ENCODE measurements at regions not wholly inside any gene's neighbourhood (a gene's known extent, or its start where the extent isn't known, plus 50 kb on each side); places are given as distances from the start of the nearest gene placed in this dataset.

GRCh38 chr5:63820577-63820976 is 141.7 kb downstream of the HTR1A start:
- DNase-seq = no peak
- no peak overlapping the region for H3K4ac ChIP-seq (ENCODE audit: low read depth, low read length)
- no TSS peak for BruUV-seq (replicated peaks)
- POLR2A ChIA-PET (ENCODE audit: unreplicated experiment) = no interaction called here
- peaks cover 11% of the 10 kb centered on the region for H3K9me3 ChIP-seq (ENCODE audit: control insufficient read depth, insufficient read depth, low read length)
- H4K91ac ChIP-seq (ENCODE audit: insufficient read depth, low read depth, low read length) = no peak overlapping the region
- no peak overlapping the region for H3K23ac ChIP-seq (ENCODE audit: low read depth, low read length)
- in situ Hi-C loops (cut with MboI; ENCODE audit: low sequenced_read_pairs) = no loop called here
- intact Hi-C loops (cut with micrococcal nuclease) = loop anchor here (5.0 kb wide), 1 partner anchor 52 kb away; no protein-coding TSS in a partner anchor
- H2BK5ac ChIP-seq (ENCODE audit: low read depth, low read length, poor library complexity, severe bottlenecking) = no peak overlapping the region
- no peak for TF ChIP-seq RAD21 (IDR thresholded peaks at IDR 0.05; ENCODE audit: low read length)
- TF ChIP-seq, protein P1, sequence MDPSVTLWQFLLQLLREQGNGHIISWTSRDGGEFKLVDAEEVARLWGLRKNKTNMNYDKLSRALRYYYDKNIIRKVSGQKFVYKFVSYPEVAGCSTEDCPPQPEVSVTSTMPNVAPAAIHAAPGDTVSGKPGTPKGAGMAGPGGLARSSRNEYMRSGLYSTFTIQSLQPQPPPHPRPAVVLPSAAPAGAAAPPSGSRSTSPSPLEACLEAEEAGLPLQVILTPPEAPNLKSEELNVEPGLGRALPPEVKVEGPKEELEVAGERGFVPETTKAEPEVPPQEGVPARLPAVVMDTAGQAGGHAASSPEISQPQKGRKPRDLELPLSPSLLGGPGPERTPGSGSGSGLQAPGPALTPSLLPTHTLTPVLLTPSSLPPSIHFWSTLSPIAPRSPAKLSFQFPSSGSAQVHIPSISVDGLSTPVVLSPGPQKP (IDR thresholded peaks at IDR 0.05; ENCODE audit: borderline replicate concordance, low read depth, low read length) = no peak
- no peak for TF ChIP-seq BHLHE40 (IDR thresholded peaks at IDR 0.05; ENCODE audit: low read depth, low read length)
- no peak for TF ChIP-seq RCOR1 (IDR thresholded peaks at IDR 0.05; ENCODE audit: insufficient replicate concordance, low read length)
- TF ChIP-seq, protein P2, sequence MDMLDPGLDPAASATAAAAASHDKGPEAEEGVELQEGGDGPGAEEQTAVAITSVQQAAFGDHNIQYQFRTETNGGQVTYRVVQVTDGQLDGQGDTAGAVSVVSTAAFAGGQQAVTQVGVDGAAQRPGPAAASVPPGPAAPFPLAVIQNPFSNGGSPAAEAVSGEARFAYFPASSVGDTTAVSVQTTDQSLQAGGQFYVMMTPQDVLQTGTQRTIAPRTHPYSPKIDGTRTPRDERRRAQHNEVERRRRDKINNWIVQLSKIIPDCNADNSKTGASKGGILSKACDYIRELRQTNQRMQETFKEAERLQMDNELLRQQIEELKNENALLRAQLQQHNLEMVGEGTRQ (IDR thresholded peaks at IDR 0.05; ENCODE audit: low read depth, low read length) = no peak
- TF ChIP-seq POLR2A (IDR thresholded peaks at IDR 0.05; ENCODE audit: low read depth, low read length) = no peak
- no peak for TF ChIP-seq MXI1 (IDR thresholded peaks at IDR 0.05; ENCODE audit: borderline replicate concordance, low read depth, low read length)
- no peak for TF ChIP-seq CHD1 (IDR thresholded peaks at IDR 0.05; ENCODE audit: low read depth, low read length)
- TF ChIP-seq, protein P3, sequence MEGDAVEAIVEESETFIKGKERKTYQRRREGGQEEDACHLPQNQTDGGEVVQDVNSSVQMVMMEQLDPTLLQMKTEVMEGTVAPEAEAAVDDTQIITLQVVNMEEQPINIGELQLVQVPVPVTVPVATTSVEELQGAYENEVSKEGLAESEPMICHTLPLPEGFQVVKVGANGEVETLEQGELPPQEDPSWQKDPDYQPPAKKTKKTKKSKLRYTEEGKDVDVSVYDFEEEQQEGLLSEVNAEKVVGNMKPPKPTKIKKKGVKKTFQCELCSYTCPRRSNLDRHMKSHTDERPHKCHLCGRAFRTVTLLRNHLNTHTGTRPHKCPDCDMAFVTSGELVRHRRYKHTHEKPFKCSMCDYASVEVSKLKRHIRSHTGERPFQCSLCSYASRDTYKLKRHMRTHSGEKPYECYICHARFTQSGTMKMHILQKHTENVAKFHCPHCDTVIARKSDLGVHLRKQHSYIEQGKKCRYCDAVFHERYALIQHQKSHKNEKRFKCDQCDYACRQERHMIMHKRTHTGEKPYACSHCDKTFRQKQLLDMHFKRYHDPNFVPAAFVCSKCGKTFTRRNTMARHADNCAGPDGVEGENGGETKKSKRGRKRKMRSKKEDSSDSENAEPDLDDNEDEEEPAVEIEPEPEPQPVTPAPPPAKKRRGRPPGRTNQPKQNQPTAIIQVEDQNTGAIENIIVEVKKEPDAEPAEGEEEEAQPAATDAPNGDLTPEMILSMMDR (conservative IDR thresholded peaks at IDR 0.05; ENCODE audit: low read depth, low read length) = no peak
- no peak for TF ChIP-seq RFX5 (IDR thresholded peaks at IDR 0.05; ENCODE audit: low read depth, low read length)
- no peak for TF ChIP-seq SMC3 (IDR thresholded peaks at IDR 0.05; ENCODE audit: low read depth, low read length)
- no peak for TF ChIP-seq MAZ (IDR thresholded peaks at IDR 0.05; ENCODE audit: borderline replicate concordance, low read depth, low read length)
- no peak for TF ChIP-seq NFE2L2 (IDR thresholded peaks at IDR 0.05; ENCODE audit: low read depth, low read length)
- no peak for TF ChIP-seq MAFK (IDR thresholded peaks at IDR 0.05; ENCODE audit: low read depth, low read length)
- no peak for TF ChIP-seq CEBPB (IDR thresholded peaks at IDR 0.05; ENCODE audit: low read depth, low read length)
- no peak for TF ChIP-seq FOS (IDR thresholded peaks at IDR 0.05; ENCODE audit: low read depth, low read length)
- H2AK9ac ChIP-seq (replicated peaks; ENCODE audit: low read depth, low read length, poor library complexity) = no peak overlapping the region
- H4K20me1 ChIP-seq (ENCODE audit: insufficient read depth, low read length) = no peaks in the 10 kb centered on the region
- CTCF ChIA-PET = no interaction called here
- H3K27ac ChIP-seq (ENCODE audit: insufficient read depth, low read length) = no peak overlapping the region
- no peak overlapping the region for H3K56ac ChIP-seq (ENCODE audit: extremely low read depth, insufficient read depth, low read length)
- dilution Hi-C loops (cut with HindIII; ENCODE audit: low sequenced_read_pairs, unreplicated experiment) = no loop called here
- H3K4me3 ChIP-seq (ENCODE audit: insufficient read depth, low read depth, low read length) = no peak overlapping the region
- H2BK20ac ChIP-seq (ENCODE audit: low read depth, low read length) = no peak overlapping the region
- no peak overlapping the region for H4K5ac ChIP-seq (ENCODE audit: low read depth, low read length)
- no peaks in the 10 kb centered on the region for H3K36me3 ChIP-seq (ENCODE audit: control insufficient read depth, insufficient read depth, low read length)
- H2BK15ac ChIP-seq (ENCODE audit: low read depth, low read length) = no peak overlapping the region
- H2AK5ac ChIP-seq (ENCODE audit: low read depth, low read length) = no peak overlapping the region
- ATAC-seq (ENCODE audit: low read depth) = no peak
- H3K27me3 ChIP-seq (ENCODE audit: control insufficient read depth, insufficient read depth, low read length) = no peaks in the 10 kb centered on the region
- H2AFZ ChIP-seq (replicated peaks; ENCODE audit: low read length, poor library complexity) = no peak overlapping the region
- H3K18ac ChIP-seq (ENCODE audit: low read depth, low read length) = no peak overlapping the region
- WGBS, 2 experiments (ENCODE audit: extremely low coverage in 2 of 2, insufficient read length in 1 of 2) = no CpG with 5 or more reads among the region's 3 CpGs
- H3K9ac ChIP-seq (ENCODE audit: low read depth, low read length) = no peak overlapping the region
- no peak overlapping the region for H3K4me2 ChIP-seq (ENCODE audit: low read depth, low read length)
- H4K8ac ChIP-seq (ENCODE audit: low read depth in 2 of 2, low read length in 2 of 2) = no peak overlapping the region
- H3K14ac ChIP-seq (replicated peaks; ENCODE audit: low read depth, low read length) = no peak overlapping the region
- H2BK120ac ChIP-seq (ENCODE audit: low read depth, low read length) = no peak overlapping the region
- no peaks in the 10 kb centered on the region for H3K4me1 ChIP-seq (ENCODE audit: control insufficient read depth, insufficient read depth, low read length)
- H3K79me1 ChIP-seq (ENCODE audit: low read depth in 1 of 2, low read length in 2 of 2) = no peaks in the 10 kb centered on the region
- H3K9me1 ChIP-seq (ENCODE audit: insufficient read depth, low read length) = no peaks in the 10 kb centered on the region

Measured in IMR-90 (cell line).